Activated T-cell treated with anti-CD3 and anti-CD28 coated beads for 48 hours (primary cell): ENCODE measurements at regions not wholly inside any gene's neighbourhood (a gene's known extent, or its start where the extent isn't known, plus 50 kb on each side); places are given as distances from the start of the nearest gene placed in this dataset.
A peak's percentile ranks its signal among the peaks of the same experiment; 100 is the strongest.

Experiments used
- DNase-seq: peaks from one replicate; pipeline ENCODE4 v3.0.0-alpha.2; 2020; ENCODE audit warnings: low read depth

- no peak for DNase-seq
Measured at GRCh38 chr15:91559066-91559465, 294.4 kb upstream of the SLCO3A1 start.

DNA sequence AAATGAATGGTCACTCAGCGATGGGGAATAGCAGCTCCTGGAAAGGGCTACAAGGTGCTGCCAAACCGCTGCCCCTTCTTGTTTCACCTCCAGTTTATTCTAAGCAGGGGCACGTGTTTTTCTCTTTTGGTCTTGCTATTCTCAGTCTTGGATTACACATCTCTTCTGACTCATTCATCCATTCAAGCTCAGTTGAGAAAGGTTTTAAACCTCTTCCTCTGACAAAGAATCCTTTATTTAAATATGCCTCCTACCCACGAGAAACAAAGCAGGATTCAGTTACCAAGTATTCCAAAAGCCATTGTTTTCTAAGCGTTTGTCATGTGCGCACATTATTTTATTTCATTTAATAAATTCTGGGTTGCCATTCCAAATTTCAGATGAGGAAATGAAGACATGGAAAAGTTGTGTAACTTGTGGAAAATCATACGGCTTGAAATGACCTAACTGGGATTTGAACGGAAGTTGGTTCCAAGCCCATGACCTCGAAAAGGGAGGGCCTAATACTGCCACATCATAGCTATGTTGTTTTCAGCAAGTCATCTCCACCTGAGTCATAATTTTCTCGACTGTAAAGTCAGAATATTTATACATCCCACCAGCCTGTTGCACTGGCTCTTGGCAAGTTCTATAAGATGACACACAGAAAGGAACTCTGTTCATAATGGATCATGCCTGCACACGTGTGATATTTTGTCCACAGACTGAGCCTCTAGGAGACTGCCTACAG is 292.0 kb upstream of the SLCO3A1 start:
- DNase-seq: no peak

DNA sequence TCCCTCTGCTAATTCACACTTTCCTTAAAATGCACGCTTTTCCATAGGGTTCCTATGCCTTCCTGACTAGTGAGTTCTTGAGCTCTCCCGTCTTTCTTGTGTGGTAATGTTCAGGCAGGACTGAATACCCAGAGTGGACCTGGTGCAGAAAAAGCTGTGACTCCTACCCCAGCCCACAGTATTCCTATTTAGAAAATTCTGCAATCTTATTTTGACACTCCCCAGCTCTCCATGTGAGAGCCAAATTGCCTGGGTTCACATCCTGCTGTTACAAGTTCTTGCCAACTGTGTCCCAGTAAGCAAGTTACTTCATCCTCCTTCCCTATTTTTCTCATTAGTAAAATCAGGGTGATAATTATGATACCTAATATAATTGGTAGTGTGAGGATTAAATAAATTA is 290.8 kb upstream of the SLCO3A1 start:
- DNase-seq: no peak

DNA sequence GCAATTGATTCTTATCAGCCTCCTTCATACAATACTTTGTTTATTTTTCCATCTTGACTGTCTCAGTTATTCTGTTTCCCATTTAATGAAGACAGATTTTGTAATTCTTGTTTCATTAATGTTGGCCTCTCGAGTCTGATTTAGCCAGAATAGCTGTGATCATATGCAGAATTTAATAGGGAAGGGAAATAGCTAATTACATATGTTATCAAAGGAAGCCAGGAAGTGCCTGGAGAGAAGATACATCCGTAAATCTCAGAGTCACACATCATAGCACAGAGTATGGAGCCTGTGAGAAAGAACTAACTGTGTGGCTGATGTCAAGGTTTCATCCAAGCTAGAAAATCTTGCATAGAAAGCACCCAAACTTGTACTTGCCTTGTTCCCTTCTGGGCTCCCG is 288.9 kb upstream of the SLCO3A1 start:
- no peak for DNase-seq

- no peak for DNase-seq
Measured at GRCh38 chr15:91566141-91566540, 287.4 kb upstream of the SLCO3A1 start.

DNA sequence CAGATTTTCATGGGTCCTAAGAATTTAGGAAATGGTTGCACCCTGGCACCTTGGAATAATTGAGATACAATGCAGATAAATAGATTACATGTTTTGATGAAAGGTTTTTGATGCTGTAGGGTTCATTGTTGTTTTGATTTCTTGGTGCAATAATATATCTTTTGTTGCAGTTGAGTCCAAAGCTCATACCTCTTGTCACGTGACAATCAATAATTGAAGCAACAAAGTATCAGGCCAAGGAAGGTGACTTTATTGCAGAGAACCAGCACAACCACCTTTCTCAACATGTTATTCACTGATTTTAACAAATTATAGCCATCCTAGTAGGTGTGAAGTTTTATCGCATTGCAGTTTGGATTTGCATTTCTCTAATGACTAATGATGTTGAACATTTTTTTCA is 285.5 kb upstream of the SLCO3A1 start:
- no peak for DNase-seq

DNA sequence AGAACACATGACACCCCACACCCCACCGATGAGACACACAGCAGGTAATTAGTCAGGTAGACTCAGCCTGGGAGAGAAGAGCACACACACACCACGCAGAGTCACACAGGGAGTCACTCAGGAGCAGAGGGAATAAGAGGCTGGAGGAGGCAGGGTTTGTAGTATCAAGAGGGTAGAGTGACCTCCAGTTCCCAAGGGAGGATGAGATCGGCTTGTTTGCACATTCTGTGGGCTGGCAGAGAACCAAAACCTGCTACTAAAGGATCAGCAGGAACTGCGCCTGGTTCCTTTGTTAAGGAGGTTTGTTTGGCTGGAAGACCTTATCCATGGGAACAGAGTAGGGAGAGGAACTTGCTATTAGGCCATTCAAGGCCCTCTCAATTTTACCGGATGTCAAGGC is 281.4 kb upstream of the SLCO3A1 start:
- no peak for DNase-seq

GRCh38 chr15:91576096-91576495 is 277.4 kb upstream of the SLCO3A1 start:
- DNase-seq: no peak

- no peak for DNase-seq
Measured at GRCh38 chr15:91578511-91578910, 275.0 kb upstream of the SLCO3A1 start.

DNA sequence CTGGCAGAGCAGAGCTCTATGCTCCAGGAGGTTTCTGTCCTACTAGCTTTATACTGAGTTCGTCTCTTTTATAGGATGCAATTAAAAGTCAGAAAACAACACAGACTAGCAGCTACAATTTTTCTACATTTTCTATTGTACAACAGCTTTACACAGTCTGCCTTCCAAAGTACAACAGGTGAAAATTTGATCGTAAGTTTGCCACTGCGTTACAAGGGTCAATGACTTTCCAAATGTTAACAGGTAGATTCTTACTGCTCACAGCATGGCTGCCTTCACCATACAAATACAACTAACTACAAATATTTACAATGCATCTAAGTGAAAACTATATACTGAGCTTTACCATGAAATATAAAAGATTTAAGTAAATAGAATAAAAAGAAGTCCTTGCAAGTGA is 268.6 kb upstream of the SLCO3A1 start:
- no peak for DNase-seq

DNA sequence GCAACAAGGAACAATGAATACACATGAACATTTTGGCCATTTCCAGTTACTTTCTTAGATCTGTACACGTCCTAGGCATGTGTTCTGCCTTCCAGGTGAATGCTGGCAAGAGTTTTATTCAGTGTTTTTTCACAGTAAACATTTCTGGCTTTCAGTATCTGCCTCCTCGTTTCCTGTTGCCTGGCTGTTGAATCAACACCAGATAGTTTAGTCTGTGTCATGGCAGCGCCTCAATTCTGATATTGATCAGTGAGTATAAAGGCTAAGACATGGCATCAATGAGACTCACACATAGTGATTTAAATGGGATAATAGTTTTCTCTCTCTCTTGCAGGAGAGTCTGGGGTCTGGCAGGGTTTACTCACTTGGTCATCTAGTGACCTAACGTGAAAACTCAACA is 266.9 kb upstream of the SLCO3A1 start:
- DNase-seq: no peak

GRCh38 chr15:91589360-91589759 is 264.1 kb upstream of the SLCO3A1 start:
- peak; percentile 6 for DNase-seq

- DNase-seq: no peak
Measured at GRCh38 chr15:91592567-91592966, 260.9 kb upstream of the SLCO3A1 start.

- no peak for DNase-seq
Measured at GRCh38 chr15:91593067-91593466, 260.4 kb upstream of the SLCO3A1 start.

DNA sequence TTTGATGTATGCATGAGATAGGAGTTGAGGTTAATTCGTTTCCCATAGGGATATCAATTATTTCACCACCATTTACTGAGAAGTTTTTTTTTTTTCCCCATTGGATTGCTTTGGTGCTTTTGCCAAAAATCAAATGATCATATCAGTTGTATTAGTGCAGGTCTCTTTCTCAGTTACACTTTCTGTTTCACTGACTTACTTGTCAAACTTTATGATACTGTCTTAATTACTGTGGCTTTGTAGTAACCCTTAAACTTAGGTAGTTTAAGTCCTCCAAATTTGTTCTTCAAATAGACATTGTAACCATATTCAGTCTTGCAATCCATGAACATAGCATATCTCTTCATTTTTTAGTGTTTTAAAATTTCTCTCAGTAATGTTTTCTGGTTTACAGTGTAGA is 259.9 kb upstream of the SLCO3A1 start:
- no peak for DNase-seq

GRCh38 chr15:91599261-91599660 is 254.2 kb upstream of the SLCO3A1 start:
- no peak for DNase-seq

DNA sequence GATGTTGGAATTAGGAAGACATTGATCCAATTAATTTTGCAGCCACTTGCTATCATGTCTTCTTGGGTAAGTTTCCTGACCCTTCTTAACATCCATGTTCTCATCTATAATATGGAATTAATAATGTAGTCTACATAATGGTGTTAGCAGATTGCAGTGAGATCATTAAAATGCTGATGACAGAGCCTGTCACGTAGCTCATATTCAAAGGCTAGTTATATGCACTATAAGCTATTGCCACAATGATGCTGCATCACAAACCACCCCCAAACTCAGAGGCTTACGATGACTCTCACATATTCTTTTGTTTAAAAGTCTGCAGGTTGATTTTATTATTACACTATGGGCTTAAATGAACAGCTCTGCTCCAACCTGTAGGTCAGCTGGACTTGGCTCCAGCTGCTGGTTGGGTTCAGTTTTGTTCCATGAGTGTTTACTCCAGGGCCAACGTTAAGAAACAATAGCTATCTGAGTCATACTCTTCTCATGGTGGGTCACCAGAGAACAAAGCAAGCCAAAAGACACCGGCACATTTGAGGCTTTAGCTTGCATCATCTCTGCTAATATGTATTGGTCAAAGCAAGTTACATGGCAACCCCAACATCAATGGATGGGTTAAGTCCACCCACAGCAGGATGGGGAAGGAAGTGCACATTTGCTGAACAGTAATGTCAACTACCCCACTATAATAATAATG is 250.0 kb upstream of the SLCO3A1 start:
- no peak for DNase-seq

- no peak for DNase-seq
Measured at GRCh38 chr15:91604122-91604521, 249.4 kb upstream of the SLCO3A1 start.

GRCh38 chr15:91605576-91605975 is 247.9 kb upstream of the SLCO3A1 start:
- no peak for DNase-seq

GRCh38 chr15:91609231-91609630 is 244.3 kb upstream of the SLCO3A1 start:
- no peak for DNase-seq

DNA sequence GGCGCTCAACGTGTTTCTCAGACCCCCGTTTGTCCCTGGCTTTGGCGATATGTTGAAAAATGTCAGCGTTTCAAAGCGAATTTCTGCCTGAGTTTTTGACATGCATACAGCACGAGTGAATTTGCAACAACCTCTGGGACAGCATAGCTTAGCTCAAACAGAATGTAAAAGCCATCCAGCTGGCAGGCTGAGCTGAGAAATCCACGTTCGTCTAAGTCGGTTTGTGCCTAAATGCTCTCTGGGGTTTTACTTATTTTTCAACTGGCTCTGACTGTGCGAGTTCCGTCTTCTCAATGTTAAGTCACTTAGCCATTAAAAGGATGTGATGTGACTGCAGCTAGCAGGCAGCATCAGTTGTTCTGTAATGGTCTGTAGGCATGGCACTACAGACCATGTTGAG is 243.5 kb upstream of the SLCO3A1 start:
- DNase-seq: no peak

- DNase-seq: no peak
Measured at GRCh38 chr15:91611561-91612323, 241.8 kb upstream of the SLCO3A1 start.

GRCh38 chr15:91620229-91620628 is 233.3 kb upstream of the SLCO3A1 start:
- no peak for DNase-seq
